ENCODE measurements at regions not wholly inside any gene's neighbourhood (a gene's known extent, or its start where the extent isn't known, plus 50 kb on each side); places are given as distances from the start of the nearest gene placed in this dataset.
"Not testable (repeated sequence)": the region's sequence is repeated elsewhere in the genome, so short reads cannot be mapped to it uniquely, and the experiment has no call there.

DNA sequence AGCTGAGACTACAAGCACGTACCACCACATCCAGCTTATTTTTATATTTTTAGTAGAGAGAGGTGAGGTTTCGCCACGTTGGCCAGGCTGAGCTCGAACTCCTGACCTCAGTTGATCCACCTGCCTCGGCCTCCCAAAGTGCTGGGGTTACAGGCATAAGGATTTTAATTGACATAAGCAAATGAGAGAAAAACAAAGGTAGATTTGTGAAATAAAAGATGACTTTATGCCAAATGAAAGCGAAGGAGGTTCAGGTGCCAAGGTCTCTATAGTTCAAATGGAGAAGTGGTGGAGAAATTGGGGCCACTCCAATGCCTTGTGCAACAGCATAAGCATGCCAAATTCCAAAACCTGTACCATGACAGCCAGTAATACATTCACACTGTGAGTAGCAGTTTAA lies 180.6 kb downstream of the MREG start:
- no peak for DNase-seq (ENCODE audit: low read depth, low spot score)

DNA sequence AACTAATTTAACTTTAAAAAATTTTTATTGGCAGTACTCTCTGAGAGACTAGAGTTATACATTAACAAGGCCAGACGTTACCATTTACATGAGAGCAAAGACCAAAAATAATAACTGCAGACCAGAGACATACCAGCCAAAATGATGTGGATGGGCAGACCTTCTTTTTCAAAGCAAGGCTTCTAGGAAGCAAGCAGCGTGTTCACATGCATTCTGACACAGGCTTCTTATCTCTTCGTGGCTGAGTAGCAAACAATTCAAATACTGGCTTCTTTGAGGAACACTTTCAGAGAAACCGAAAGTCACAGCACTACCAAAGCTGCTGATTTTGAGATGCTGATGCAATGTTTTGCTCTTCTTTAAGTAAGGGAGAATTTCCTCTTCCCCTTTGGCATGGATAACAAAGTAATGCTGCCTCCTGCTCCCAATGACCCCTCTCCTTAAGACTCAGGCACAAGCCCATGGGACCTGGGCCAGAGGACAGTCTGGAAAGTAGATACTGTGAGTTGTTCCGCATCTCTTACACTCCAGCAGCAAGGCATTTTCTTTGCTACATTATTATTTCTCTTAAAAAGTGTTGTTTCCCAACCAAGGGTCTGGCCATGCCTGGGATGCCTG lies 181.9 kb downstream of the MREG start:
- peak; percentile 32 for DNase-seq (ENCODE audit: low read depth, low spot score)

DNA sequence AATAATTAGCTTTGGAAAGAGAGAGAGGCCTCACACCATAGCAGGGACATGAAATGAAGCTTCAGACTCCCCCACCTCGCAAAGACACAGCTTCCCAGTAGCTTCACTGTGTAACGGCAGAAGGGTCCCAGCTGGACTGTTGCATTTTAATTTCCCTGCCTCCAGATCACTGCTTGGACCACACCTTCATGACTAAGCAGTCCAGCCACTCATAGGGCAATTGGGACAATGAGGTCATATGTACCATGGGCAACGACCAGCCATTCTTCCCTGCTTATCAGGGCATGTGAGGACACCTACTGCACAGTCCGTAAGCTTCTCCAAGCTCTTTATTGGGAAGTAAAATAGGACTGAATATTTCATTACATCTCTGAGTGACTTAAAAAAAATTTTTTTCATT lies 183.0 kb downstream of the MREG start:
- DNase-seq (ENCODE audit: low read depth, low spot score), result peak; percentile 39

DNA sequence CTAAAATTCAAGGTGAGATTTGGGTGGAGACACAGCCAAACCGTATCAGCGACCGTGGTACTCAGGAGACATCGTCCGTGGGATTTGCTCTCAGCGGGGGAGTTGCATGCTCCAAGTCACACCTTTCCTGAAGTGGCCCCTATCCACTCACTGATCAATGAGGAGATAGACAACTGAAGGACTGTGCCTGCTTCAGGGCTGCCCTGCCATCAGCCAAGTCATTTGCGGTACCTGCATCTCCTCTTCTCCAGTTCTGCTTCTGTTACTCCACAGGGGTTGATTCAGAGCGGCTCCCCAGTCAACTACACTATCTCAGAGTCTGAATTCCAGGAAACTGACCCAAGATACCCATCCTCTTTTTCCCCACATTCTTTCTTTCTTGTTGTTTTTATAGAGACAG lies 184.1 kb downstream of the MREG start:
- DNase-seq (ENCODE audit: low read depth, low spot score), result no peak

DNA sequence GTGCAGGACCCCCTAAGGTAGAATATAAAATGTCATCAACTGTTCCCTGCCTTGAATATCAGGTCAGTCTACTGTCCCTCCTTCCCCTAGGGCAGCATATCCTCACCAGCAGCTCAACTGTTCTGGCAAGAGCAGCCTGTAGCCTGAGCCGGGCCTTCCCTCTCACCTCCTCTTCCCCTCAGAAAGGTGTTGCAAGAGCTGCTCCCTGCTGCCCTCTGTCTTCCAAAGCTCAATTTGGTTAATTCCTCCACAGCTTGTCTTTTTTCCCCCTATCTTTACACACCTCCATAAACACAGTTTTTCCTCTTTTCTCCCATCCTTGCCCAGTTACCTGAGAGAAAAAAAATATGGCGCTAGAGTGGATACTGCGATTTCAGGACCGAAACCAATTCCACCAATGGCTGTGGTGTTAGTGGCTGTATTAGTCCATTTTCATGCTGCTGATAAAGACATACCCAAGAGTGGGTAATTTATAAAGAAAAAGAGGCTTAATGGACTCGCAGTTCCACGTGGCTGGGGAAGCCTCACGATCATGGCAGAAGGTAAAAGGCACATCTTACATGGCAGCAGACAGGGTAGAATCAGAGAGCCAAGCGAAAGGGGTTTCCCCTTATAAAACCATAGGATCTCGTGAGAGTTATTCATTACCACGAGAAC lies 184.7 kb downstream of the MREG start:
- DNase-seq (ENCODE audit: low read depth, low spot score), result peak; percentile 72

DNA sequence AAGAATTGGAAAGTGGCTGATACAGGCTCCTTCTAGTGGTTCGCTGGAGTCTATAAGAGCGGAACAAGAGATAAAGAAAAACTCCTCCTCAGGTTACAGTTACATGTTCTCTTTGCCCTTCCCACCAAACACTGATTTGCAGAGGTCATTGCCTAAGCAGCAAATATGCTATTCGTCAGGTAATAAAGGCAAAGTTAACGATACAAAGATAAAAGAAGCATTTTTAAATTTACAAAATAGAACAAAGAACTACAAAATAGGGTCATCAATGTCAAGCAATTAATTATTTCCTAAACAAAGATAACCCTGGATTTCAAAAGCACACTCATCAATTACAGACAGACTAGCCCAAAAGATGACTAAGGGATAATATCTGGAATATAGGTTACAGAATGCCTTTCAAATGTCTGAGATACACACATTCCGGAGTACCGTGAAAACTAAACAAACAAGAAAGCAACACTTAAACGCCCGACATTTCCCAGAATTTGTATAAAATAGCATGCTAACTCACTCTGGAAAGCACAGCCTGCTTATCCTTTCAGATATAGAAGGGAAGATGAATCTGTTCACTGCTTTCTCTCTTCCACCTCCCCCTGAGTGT lies 186.4 kb downstream of the MREG start:
- peak; percentile 25 for DNase-seq (ENCODE audit: low read depth, low spot score)

DNA sequence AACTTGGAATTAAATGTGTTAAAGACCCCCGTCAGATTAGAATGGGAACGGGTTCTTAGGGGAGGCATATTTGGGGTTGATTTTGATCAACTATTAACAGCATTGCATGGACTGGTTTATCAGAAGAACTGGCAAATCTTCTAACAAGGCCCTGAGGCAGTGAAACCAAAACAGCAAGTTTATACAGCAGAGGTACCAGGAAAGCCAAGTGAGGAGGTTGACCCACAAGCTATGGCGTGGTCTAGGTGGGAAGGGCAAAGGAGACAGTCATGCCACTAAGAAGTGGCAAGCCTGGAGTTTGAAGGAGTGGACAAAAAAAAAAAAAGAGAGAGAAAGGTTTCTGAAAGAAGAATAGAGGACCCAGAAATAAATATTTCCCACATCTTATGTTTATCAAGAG lies 187.0 kb downstream of the MREG start:
- no peak for DNase-seq (ENCODE audit: low read depth, low spot score)

DNA sequence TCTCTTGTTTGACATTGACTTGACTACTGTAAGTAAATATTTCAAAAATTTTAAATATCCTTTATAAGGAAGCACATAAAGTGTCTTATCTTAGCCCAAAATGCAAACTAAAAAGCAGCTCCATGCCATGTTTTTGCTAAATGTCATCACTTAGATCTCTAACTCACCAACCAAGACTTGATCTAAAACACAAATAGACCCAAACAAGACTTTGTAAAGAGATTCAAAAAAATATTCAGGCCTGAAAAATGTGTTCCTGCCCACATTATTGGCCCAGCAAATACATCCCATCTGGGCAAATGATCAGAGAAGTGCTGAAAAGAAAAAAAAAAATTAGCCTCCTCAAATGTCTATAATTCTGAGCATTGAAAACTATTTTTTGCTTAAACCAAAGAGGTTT lies 187.6 kb downstream of the MREG start:
- DNase-seq (ENCODE audit: low read depth, low spot score), result peak; percentile 18

DNA sequence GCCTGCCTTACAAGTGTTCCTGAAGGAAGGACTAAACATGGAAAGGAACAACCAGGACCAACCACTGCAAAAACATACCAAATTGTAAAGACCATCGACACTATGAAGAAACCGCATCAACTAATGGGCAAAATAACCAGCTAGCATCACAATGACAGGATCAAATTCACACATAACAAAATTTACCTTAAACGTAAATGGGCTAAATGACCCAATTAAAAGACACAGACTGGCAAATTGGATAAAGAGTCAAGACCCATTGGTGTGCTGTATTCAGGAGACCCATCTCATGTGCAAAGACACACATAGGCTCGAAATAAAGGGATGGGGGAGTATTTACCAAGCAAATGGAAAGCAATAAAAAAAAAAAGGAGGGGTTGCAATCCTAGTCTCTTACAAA lies 192.1 kb downstream of the MREG start:
- not testable (repeated sequence) for DNase-seq (ENCODE audit: low read depth, low spot score)

DNA sequence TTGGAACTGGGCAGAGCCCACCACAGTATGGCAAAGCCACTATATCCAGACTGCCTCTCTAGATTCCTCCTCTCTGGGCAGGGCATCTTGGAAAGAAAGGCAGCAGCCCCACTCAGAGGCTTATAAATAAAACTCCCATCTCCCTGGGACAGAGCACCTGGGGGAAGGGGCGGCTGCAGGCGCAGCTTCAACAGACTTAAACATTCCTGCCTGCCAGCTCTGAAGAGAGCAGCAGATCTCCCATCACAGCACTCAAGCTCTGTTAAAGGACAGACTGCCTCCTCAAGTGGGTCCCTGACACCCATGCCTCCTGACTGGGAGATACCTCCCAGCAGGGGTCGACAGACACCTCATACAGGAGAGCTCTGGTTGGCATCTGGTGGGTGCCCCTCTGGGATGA lies 193.6 kb downstream of the MREG start:
- DNase-seq (ENCODE audit: low read depth, low spot score), result not testable (repeated sequence)

DNA sequence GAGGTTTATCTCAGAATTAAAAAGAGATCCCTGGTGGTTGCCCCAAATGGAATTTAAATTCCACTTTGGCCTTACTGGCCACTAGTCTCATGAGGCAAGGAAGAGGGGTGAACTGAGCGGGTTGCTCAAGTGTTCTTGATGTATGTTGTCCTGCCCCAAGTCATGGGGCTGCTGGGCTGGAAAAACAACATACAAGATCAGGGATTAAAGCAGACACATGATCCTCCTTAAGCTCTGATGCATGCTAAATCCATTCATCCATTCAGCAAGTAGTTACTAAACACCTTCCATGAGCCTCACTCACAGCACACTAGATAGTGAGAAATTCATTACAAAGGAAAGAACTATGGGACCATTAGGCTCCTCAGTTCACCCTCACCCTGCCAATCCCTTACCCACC lies 196.3 kb downstream of the MREG start:
- DNase-seq (ENCODE audit: low read depth, low spot score), result no peak

DNA sequence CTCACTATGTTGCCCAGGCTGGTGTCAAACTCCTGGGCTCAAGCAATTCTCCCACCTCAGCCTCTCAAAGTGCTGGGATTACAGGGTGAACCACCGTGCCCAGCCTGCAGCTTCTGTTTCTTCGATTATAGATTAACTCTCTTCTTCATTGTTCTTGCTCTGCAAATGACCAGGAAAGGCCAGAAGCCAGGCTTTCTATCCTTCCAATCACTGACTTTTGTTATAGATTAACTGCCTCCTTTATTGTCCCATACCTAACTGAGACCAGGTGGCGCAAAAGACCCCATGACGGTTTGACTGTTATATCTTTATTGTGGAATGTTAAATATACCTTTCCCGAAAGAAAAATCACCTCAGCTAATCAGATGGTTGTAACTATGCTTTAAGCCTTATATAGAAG lies 196.9 kb downstream of the MREG start:
- DNase-seq (ENCODE audit: low read depth, low spot score), result no peak

DNA sequence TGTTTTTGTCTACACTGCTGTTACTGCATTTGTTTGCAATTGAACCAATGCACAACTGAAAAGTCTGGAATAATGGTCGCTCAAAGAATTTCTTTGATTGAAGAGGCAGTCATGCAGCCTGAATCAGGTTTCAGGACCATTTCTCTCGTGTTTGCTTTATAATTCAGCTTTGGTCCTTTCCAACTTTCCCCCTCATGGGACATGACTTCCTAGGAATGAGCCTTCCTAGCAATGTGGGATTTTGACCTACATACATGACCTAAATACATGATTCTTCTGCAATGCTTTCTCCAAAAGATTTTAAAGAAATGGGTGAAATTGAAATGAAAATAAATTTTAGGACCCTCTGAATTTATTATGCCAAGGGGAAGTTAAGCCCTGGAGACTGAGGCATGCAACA lies 197.4 kb downstream of the MREG start:
- no peak for DNase-seq (ENCODE audit: low read depth, low spot score)

DNA sequence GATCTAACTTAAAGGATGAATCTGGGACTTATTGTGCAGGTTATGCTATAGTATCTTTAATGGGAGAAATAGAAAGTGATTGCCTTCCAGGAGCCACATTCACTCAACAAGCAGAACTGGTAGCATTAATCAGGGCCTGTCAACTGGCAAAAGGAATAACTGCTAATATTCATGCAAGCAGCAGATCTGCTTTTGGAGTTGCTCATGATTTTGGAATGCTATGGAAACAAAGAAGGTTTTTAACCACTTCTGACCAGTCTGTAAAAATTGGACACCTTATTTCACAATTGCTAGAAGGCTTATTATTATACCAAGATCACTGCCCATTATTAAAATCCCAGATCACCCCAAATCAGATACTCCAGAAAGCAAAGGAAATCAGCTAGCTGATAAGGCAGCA lies 200.4 kb downstream of the MREG start:
- peak; percentile 72 for DNase-seq (ENCODE audit: low read depth, low spot score)

DNA sequence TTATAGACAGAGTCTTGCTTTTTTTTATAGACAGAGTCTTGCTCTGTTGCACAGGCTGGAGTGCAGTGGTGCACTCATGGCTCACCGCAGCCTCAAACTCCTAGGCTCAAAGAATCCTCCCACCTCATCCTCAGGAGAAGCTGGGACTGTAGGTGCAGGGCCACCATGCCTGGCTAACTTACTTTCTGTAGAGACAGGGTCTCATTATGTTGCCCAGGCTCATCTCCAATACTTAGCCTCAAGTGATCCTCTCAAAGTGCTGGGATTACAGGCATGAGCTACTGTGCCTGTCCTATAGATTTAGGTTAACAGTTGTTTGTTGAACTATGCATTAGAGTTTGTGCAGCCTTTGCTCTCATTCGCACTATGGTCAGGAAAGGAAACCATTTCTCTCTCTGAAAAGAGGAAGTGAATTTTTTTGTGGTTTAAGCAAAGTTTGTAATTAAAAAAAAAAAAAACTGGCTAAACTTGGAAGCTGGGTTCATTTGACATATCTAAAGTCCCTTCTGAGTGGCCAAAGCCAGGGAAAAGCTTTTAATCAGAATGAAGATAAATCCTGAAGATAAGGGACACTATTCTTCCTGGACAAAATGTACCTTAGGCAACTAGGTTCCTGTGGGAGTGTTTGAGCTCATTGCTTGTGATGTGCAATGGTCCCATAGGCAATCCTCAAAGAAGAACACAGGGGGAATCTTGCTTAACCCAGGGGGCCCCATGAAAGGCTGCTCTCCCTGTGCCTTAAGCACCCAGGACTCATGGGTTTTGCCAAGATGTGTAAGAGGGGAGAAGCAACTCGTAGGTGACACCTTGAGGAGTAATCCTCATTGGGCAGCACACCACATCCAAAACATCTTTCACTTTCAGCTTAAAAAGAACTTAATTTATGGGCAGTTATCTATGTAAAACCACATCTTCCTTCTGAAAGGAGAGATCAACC lies 201.7 kb downstream of the MREG start:
- DNase-seq (ENCODE audit: low read depth, low spot score), result no peak

DNA sequence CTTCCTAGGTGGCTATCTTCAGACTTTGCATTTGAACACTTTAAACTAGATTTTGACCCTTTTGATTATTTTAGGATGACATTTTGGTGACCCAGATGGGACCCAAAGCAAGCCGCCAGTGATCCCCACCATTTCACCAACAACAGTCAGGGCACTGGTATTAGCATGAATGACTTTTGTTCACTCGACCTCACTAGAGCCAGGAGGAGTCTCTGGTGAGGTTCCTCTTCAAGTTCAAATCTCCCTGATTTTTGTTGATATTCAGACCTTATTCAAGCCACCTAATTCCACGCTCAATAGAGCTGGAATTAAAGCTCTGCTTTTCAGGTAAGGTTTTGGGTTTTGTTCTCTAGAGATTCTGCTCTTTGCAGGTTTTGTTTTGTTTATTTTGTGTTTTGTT lies 202.3 kb downstream of the MREG start:
- DNase-seq (ENCODE audit: low read depth, low spot score), result no peak

DNA sequence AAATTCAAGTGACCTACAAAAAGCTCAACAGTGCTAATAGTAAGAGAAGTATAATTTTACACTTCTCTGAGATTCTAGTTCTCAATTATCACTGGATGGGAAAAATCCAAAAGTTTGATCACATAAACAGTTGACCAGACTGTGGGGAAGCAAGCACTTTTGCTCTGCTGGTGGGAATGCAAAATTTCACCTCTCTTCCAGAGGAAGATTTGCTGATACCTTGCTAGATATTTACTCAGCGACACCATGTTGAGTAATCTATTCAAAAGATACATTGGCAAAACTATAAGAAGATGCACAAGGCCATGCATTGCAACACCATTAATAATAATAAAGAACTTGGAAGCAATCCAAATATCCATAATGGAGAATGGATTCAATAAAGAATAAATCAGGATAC lies 204.4 kb downstream of the MREG start:
- no peak for DNase-seq (ENCODE audit: low read depth, low spot score)

DNA sequence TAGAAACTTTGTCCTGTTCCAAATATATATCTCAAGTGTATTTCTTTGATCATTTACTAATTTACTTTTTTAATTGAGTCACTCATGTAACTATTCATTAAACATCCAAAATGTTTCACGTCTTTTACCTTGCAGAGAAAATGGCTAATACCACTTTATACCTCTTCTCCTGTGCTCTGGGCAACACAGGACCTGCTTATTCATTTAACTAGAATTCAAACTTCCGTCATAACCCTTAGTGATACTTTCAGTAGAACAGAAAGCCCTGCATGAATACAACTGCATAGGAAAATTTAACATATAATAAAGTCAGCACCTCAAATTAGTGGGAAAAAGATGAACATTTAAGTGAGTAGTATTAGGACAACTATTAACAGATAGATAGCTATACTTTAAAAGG lies 205.2 kb downstream of the MREG start:
- DNase-seq (ENCODE audit: low read depth, low spot score), result no peak

DNA sequence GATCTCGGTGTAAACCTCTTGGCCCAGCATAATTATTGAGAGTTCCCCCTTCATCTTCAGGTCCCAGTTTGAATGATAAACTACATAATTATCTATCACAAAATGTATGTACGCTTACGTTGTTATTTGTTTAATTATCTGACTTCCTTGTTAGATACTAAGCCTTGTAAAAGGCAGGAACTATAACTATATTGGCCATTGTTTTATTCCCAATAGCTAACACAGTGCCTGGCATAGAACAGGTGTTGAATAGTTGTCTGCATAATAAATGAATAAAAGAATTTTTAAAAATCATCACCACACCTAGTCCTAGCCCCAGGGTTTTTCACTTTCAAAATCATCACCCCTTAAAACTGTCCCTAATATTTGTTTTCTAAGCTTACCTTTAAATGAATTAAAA lies 207.9 kb downstream of the MREG start:
- no peak for DNase-seq (ENCODE audit: low read depth, low spot score)

DNA sequence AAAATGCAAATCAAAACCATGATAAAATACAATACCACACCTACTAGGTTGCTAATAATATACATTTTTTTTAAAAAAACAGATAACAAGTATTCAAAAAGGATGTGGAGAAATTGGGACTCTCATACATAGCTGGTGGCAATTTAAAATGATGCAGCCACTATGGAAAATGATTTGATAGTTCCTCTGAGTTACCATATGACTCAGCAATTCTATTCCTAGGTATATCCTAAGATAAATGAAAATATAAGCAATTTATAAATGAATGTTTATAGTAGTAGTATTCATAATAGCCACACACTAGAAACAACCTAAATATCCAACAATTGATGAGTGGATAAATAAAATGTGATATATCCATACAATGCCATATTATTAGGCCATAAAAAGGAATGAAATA lies 210.2 kb downstream of the MREG start:
- no peak for DNase-seq (ENCODE audit: low read depth, low spot score)

DNA sequence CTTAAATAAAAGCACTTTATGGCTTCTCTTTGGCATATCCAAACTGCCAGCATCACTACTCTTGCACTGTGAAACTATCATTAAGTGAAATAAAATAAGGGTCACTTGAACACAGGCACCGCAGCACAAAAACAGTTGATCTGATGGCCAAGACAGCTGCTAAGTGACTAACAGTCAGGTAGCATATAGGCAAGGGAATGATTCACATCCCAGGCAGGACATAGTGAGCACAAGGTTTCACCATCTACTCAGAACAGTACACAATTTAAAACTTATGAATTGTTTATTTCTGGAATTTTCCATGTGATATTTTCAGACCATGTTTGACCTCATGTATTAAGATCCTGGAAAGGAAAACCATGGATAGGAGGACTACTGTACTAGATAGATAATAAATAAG lies 214.2 kb downstream of the MREG start:
- DNase-seq (ENCODE audit: low read depth, low spot score), result no peak

DNA sequence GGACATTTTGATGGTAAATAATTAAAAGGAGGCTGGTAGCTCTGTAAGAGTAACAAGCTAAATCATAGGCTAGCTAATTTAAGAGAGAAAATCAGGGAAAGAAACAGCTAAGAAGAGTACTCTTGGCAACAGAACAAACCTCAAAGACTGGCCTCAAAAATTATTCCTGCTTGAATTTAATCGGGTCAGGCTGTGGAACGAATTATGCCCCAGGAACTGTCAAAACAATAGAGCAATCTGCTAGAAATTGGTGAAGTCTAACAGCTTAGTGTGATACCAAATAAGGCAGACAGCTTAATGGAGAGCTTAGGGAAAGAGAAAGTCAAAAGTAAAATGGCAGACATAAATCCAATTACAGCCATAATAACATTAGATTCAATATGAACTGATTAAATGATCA lies 215.7 kb downstream of the MREG start:
- peak; percentile 61 for DNase-seq (ENCODE audit: low read depth, low spot score)

Measured in astrocyte of the hippocampus (primary cell).